GM12878 (cell line): ENCODE measurements at regions not wholly inside any gene's neighbourhood (a gene's known extent, or its start where the extent isn't known, plus 50 kb on each side); places are given as distances from the start of the nearest gene placed in this dataset.
A peak's percentile ranks its signal among the peaks of the same experiment; 100 is the strongest.

Experiments
- ATAC-seq: fragments of 200-7000 bp; cut with Tn5 transposase; 3 replicates; pipeline ENCODE4 v1.9.1; 2020; ENCODE audit warnings: mild to moderate bottlenecking, moderate library complexity
- BruUV-seq: library from RNA; stranded (reverse); fragments of 400-500 nt; replicated peaks from 2 replicates; lab custom pipeline; 2021; lab: Mats Ljungman, UMichigan
- CTCF ChIA-PET: fragments of 300-600 bp; sonication (Branson Sonifier 250); formaldehyde crosslinking; extraction: SDS; loops from one replicate; lab custom pipeline; 2021; ENCODE audit warnings: inconsistent platforms; lab: Yijun Ruan, JAX
- POLR2A ChIA-PET: fragments of 350-600 bp; formaldehyde crosslinking; extraction: SDS; loops from one replicate; lab custom pipeline; 2021; ENCODE audit warnings: inconsistent platforms; lab: Charles Lee
- RAD21 ChIA-PET: fragments of 300-600 bp; sonication (Branson Sonifier 250); formaldehyde crosslinking; loops from one replicate; lab custom pipeline; 2023; ENCODE audit warnings: antibody characterized with exemption; ENCODE audit not compliant: unreplicated experiment; lab: Charles Lee
- SMC1A ChIA-PET: fragments of 300-600 bp; sonication (Branson Sonifier 250); formaldehyde crosslinking; loops from one replicate; lab custom pipeline; 2023; ENCODE audit not compliant: unreplicated experiment, uncharacterized antibody; lab: Charles Lee
- DNase-seq: peaks from one replicate; pipeline ENCODE4 v3.0.0-alpha.2; 2011; ENCODE audit warnings: low read depth, low spot score
- FAIRE-seq: peaks from 3 replicates; lab custom pipeline; 2011; peaks lifted over from hg19 to GRCh38; lab: Jason Lieb, UNC
- H2AFZ ChIP-seq: 2 replicates; pipeline ENCODE4 v1.6.0; 2011; ENCODE audit warnings: low read depth, low read length, control low read depth; ENCODE audit not compliant: control insufficient read depth
- H3K27ac ChIP-seq: 2 replicates; pipeline ENCODE4 v1.5.1; 2011; ENCODE audit warnings: control low read depth; ENCODE audit not compliant: control insufficient read depth, insufficient read depth
- H3K27me3 ChIP-seq, 2 experiments: replicated peaks in 1 of 2; 2 replicates each; pipeline versions ENCODE4 v1.6.0 to v1.6.1; 2011; ENCODE audit warnings: low read length in 1 of 2; ENCODE audit not compliant: control insufficient read depth in 2 of 2, insufficient read depth in 2 of 2
- H3K36me3 ChIP-seq, 2 experiments: 2 replicates each; pipeline ENCODE4 v1.5.1; 2011; ENCODE audit warnings: low read length in 1 of 2; ENCODE audit not compliant: control insufficient read depth in 2 of 2, insufficient read depth in 2 of 2
- H3K4me1 ChIP-seq: 2 replicates; pipeline ENCODE4 v1.6.1; 2011; ENCODE audit warnings: mild to moderate bottlenecking, low read length, moderate library complexity, mixed read lengths; ENCODE audit not compliant: control insufficient read depth, insufficient read depth
- H3K4me2 ChIP-seq: 2 replicates; pipeline ENCODE4 v1.6.0; 2011; ENCODE audit warnings: control low read depth; ENCODE audit not compliant: control insufficient read depth, insufficient read depth
- H3K4me3 ChIP-seq: fragments of 200-600 bp; sonication (generic); 2 replicates; pipeline ENCODE4 v1.5.1; 2016
- H3K79me2 ChIP-seq: 2 replicates; pipeline ENCODE4 v1.6.0; 2011; ENCODE audit warnings: low read length; ENCODE audit not compliant: control insufficient read depth, insufficient read depth
- H3K9ac ChIP-seq: 2 replicates; pipeline ENCODE4 v1.8.0; 2011; ENCODE audit warnings: low read length, control low read depth, mixed read lengths; ENCODE audit not compliant: control insufficient read depth, insufficient read depth
- H3K9me3 ChIP-seq: replicated peaks from 3 replicates; pipeline ENCODE4 v1.5.1; 2011; ENCODE audit warnings: mild to moderate bottlenecking, low read length; ENCODE audit not compliant: control insufficient read depth, insufficient read depth
- H4K20me1 ChIP-seq: 2 replicates; pipeline ENCODE4 v1.6.0; 2011; ENCODE audit not compliant: control insufficient read depth, insufficient read depth
- CHD2 ChIP-seq: IDR thresholded peaks from 2 replicates; pipeline ENCODE4 v1.6.1; 2011; ENCODE audit warnings: low read depth, low read length, improper control_type of control experiment, borderline replicate concordance
- EED ChIP-seq: sonication (generic); IDR thresholded peaks from 2 replicates; pipeline ENCODE4 v1.6.1; 2016; ENCODE audit warnings: antibody characterized with exemption, low read depth
- HCFC1 ChIP-seq: fragments of 150-350 bp; IDR thresholded peaks from 2 replicates; pipeline ENCODE4 v1.6.1; 2014; ENCODE audit warnings: low read length
- HDAC6 ChIP-seq: fragments of 200-600 bp; sonication (generic); IDR thresholded peaks from one replicate; pipeline ENCODE4 v1.8.0; 2017; ENCODE audit warnings: antibody characterized with exemption; ENCODE audit not compliant: unreplicated experiment
- PAX5 ChIP-seq: IDR thresholded peaks from 2 replicates; pipeline ENCODE4 v1.6.1; 2011; ENCODE audit warnings: low read depth, low read length, borderline replicate concordance
- RAD21 ChIP-seq: IDR thresholded peaks from 2 replicates; pipeline ENCODE4 v1.6.1; 2011; ENCODE audit warnings: mild to moderate bottlenecking, low read depth, low read length, moderate library complexity; ENCODE audit not compliant: insufficient read depth
- RFX5 ChIP-seq: IDR thresholded peaks from 2 replicates; pipeline ENCODE4 v1.6.1; 2011; ENCODE audit warnings: low read depth, low read length, improper control_type of control experiment
- SMAD5 ChIP-seq: IDR thresholded peaks from 2 replicates; pipeline ENCODE4 v1.6.1; 2016; ENCODE audit warnings: antibody characterized with exemption, low read depth
- ZNF622 ChIP-seq: fragments of 450-650 bp; IDR thresholded peaks from 2 replicates; pipeline ENCODE4 v1.6.1; 2017; ENCODE audit warnings: mild to moderate bottlenecking, inconsistent platforms
- WGBS: methylation state at CpG from one replicate; pipeline ENCODE4 v1.1.6; 2016; ENCODE audit warnings: low lambda C conversion rate; ENCODE audit not compliant: insufficient replicate concordance, insufficient coverage; ENCODE audit errors: missing lambda C conversion rate; 5-methylcytosine and 5-hydroxymethylcytosine counted together
- in situ Hi-C: fragments of 300-500 bp; cut with MboI; formaldehyde crosslinking; loops from 9 replicates; pipeline ENCODE4 v1.14.3; 2018; ENCODE audit warnings: mixed read lengths
- intact Hi-C: fragments of 100-400 bp; cut with micrococcal nuclease; formaldehyde crosslinking; loops from one replicate; pipeline ENCODE4 v1.14.2; 2022; ENCODE audit not compliant: unreplicated experiment
- TF ChIP-seq, protein P1 (sequence below): IDR thresholded peaks from 2 replicates; pipeline ENCODE4 v1.6.1; 2012; ENCODE audit warnings: low read length, inconsistent platforms
- TF ChIP-seq, protein P2 (sequence below), 3 experiments: IDR thresholded peaks in 2 of 3; conservative IDR thresholded peaks in 1 of 3; 2 replicates each; pipeline ENCODE4 v1.5.1; 2011; ENCODE audit warnings: low read depth in 3 of 3, low read length in 3 of 3, mild to moderate bottlenecking in 3 of 3, control low read depth in 2 of 3, moderate library complexity in 2 of 3, inconsistent platforms in 1 of 3, mixed read lengths in 1 of 3; ENCODE audit not compliant: control insufficient read depth in 2 of 3, insufficient read depth in 1 of 3; ENCODE audit errors: extremely low read depth in 1 of 3

GRCh38 chr13:76019421-76020044 lies 383.4 kb downstream of the LMO7 start:
- Histone ChIP-seq H3K36me3 (no peaks in the 10 kb centered on the region), H3K4me1 (no peaks in the 10 kb centered on the region), H3K9ac (no peak overlapping the region), H3K79me2 (no peaks in the 10 kb centered on the region), H3K9me3 (no peaks in the 10 kb centered on the region), H3K4me2 (no peak overlapping the region), H3K27ac (no peak overlapping the region), H4K20me1 (no peaks in the 10 kb centered on the region), H3K27me3 (no peaks in the 10 kb centered on the region), H2AFZ (no peak overlapping the region), H3K4me3 (no peak overlapping the region)
- ChIA-PET POLR2A (no interaction called here), SMC1A (no interaction called here), CTCF (interaction anchor here (5.6 kb wide), 1 partner anchor 144 kb away, joined by 83 read pairs; no protein-coding TSS in a partner anchor), RAD21 (interaction anchor here (1.3 kb wide), 1 partner anchor 323 kb away, joined by 7 read pairs; no protein-coding TSS in a partner anchor)
- intact Hi-C loops (loop anchor here (2.0 to 5.0 kb wide), 2 partner anchors 453 to 883 kb away; no protein-coding TSS in a partner anchor), in situ Hi-C loops (loop anchor here (5.0 kb wide), 2 partner anchors 142 to 332 kb away; no protein-coding TSS in a partner anchor)
- TF ChIP-seq, protein P1, sequence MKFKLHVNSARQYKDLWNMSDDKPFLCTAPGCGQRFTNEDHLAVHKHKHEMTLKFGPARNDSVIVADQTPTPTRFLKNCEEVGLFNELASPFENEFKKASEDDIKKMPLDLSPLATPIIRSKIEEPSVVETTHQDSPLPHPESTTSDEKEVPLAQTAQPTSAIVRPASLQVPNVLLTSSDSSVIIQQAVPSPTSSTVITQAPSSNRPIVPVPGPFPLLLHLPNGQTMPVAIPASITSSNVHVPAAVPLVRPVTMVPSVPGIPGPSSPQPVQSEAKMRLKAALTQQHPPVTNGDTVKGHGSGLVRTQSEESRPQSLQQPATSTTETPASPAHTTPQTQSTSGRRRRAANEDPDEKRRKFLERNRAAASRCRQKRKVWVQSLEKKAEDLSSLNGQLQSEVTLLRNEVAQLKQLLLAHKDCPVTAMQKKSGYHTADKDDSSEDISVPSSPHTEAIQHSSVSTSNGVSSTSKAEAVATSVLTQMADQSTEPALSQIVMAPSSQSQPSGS, result no peak
- no peak for TF ChIP-seq HDAC6
- no peak for TF ChIP-seq HCFC1
- no peak for TF ChIP-seq RFX5
- TF ChIP-seq EED, result no peak
- TF ChIP-seq RAD21, result peak; percentile 35; the same call in 1 of the 2 replicates
- no peak for TF ChIP-seq CHD2
- no peak for TF ChIP-seq SMAD5
- no peak for TF ChIP-seq PAX5
- no peak for TF ChIP-seq ZNF622
- TF ChIP-seq, protein P2, sequence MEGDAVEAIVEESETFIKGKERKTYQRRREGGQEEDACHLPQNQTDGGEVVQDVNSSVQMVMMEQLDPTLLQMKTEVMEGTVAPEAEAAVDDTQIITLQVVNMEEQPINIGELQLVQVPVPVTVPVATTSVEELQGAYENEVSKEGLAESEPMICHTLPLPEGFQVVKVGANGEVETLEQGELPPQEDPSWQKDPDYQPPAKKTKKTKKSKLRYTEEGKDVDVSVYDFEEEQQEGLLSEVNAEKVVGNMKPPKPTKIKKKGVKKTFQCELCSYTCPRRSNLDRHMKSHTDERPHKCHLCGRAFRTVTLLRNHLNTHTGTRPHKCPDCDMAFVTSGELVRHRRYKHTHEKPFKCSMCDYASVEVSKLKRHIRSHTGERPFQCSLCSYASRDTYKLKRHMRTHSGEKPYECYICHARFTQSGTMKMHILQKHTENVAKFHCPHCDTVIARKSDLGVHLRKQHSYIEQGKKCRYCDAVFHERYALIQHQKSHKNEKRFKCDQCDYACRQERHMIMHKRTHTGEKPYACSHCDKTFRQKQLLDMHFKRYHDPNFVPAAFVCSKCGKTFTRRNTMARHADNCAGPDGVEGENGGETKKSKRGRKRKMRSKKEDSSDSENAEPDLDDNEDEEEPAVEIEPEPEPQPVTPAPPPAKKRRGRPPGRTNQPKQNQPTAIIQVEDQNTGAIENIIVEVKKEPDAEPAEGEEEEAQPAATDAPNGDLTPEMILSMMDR (IDR thresholded peaks at IDR 0.05 in 2 of 3, conservative IDR thresholded peaks at IDR 0.05 in 1 of 3; ENCODE audit: control insufficient read depth in 2 of 3, extremely low read depth in 1 of 3, insufficient read depth in 1 of 3, low read depth in 3 of 3, low read length in 3 of 3), result peak; percentile 36 to 42 (median 41); a peak in 5 of 6 replicates
- DNase-seq (no peak), FAIRE-seq (no peak), ATAC-seq (peak; percentile 80)
- no TSS peak for BruUV-seq
- WGBS, result 54% methylated on average over 21 of the region's 21 CpGs
